DND-41 (cell line): ENCODE measurements at regions not wholly inside any gene's neighbourhood (a gene's known extent, or its start where the extent isn't known, plus 50 kb on each side); places are given as distances from the start of the nearest gene placed in this dataset.

Experiments
- ATAC-seq: fragments of 200-7000 bp; cut with Tn5 transposase; 3 replicates; pipeline ENCODE4 v1.9.1; 2021; ENCODE audit warnings: low read depth; ENCODE audit not compliant: insufficient read depth
- DNase-seq: peaks from one replicate; pipeline ENCODE4 v3.0.0-alpha.2; 2020
- H2AFZ ChIP-seq: 2 replicates; pipeline ENCODE4 v1.6.0; 2012; ENCODE audit warnings: low read depth, low read length
- H3K27ac ChIP-seq: 2 replicates; pipeline ENCODE4 v1.5.1; 2012; ENCODE audit warnings: low read length, inconsistent platforms
- H3K27me3 ChIP-seq: fragments of 200-600 bp; sonication (generic); 2 replicates; pipeline ENCODE4 v1.6.0; 2012; ENCODE audit warnings: low read length, mild to moderate bottlenecking, inconsistent platforms; ENCODE audit not compliant: insufficient read depth, poor library complexity
- H3K36me3 ChIP-seq: 2 replicates; pipeline ENCODE4 v1.5.1; 2012; ENCODE audit warnings: low read length, inconsistent platforms; ENCODE audit not compliant: insufficient read depth
- H3K4me1 ChIP-seq: 2 replicates; pipeline ENCODE4 v1.5.1; 2012; ENCODE audit warnings: mild to moderate bottlenecking, low read length; ENCODE audit not compliant: insufficient read depth
- H3K4me2 ChIP-seq: 2 replicates; pipeline ENCODE4 v1.6.0; 2012; ENCODE audit warnings: mild to moderate bottlenecking, moderate library complexity, low read length, inconsistent platforms; ENCODE audit not compliant: insufficient read depth
- H3K4me3 ChIP-seq, 2 experiments: fragments of 200-600 bp in 1 of 2; shearing (Covaris generic) in 1 of 2; 2 replicates each; pipeline ENCODE4 v1.5.1; 2012 to 2016; ENCODE audit warnings: inconsistent platforms in 2 of 2, low read length in 2 of 2, mild to moderate bottlenecking in 2 of 2, low read depth in 1 of 2, moderate library complexity in 1 of 2
- H3K79me2 ChIP-seq: 2 replicates; pipeline ENCODE4 v1.6.0; 2012; ENCODE audit warnings: low read length, inconsistent platforms; ENCODE audit not compliant: insufficient read depth
- H3K9ac ChIP-seq: 2 replicates; pipeline ENCODE4 v1.6.0; 2012; ENCODE audit warnings: low read depth, mild to moderate bottlenecking, inconsistent platforms, low read length, moderate library complexity
- H3K9me3 ChIP-seq: 2 replicates; pipeline ENCODE4 v1.5.1; 2012; ENCODE audit warnings: low read length, moderate library complexity, mild to moderate bottlenecking, inconsistent platforms; ENCODE audit not compliant: insufficient read depth, severe bottlenecking
- H4K20me1 ChIP-seq: 2 replicates; pipeline ENCODE4 v1.6.0; 2012; ENCODE audit warnings: low read length; ENCODE audit not compliant: insufficient read depth
- EZH2 ChIP-seq: IDR thresholded peaks from 3 replicates; pipeline ENCODE4 v1.6.1; 2012; ENCODE audit warnings: borderline replicate concordance, low read depth, mild to moderate bottlenecking, moderate library complexity, low read length, inconsistent platforms; ENCODE audit not compliant: severe bottlenecking
- TF ChIP-seq, protein P1 (sequence below): IDR thresholded peaks from 2 replicates; pipeline ENCODE4 v1.5.1; 2012; ENCODE audit warnings: borderline replicate concordance, low read length, moderate library complexity, mild to moderate bottlenecking; ENCODE audit not compliant: poor library complexity, severe bottlenecking; ENCODE audit errors: extremely low read depth

DNA sequence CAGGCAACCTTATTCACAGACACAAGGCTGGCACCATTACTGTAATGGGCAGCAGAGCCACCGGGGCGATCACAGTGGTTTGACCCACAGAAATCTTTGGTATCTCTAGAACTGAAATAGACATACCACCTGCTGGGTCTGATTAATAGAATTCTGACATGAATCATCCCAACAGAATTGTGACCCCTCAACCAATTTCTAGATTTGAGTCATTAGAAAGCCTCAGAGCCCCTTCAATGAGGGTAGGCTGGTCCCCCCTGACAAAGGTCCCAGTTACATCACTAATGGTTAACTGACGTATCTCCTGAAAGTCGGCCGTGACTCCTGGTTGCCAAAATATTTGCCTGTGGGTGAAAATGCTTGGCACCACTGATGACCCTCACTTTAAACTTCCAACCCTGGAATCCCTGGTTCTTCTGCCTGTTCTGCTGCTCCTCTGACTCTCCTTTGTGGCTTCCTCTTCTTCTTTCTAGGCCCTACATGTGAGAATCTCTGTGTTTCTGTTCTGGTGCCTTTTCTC lies 124.9 kb upstream of the ARID1B start:
- Histone ChIP-seq H3K4me3 (no peak overlapping the region), H4K20me1 (no peaks in the 10 kb centered on the region), H2AFZ (no peak overlapping the region), H3K27ac (no peak overlapping the region), H3K9ac (no peak overlapping the region), H3K27me3 (no peaks in the 10 kb centered on the region), H3K79me2 (no peaks in the 10 kb centered on the region), H3K4me2 (no peak overlapping the region), H3K9me3 (no peaks in the 10 kb centered on the region), H3K4me1 (no peaks in the 10 kb centered on the region), H3K36me3 (no peaks in the 10 kb centered on the region)
- DNase-seq (no peak), ATAC-seq (no peak)
- TF ChIP-seq, protein P1, sequence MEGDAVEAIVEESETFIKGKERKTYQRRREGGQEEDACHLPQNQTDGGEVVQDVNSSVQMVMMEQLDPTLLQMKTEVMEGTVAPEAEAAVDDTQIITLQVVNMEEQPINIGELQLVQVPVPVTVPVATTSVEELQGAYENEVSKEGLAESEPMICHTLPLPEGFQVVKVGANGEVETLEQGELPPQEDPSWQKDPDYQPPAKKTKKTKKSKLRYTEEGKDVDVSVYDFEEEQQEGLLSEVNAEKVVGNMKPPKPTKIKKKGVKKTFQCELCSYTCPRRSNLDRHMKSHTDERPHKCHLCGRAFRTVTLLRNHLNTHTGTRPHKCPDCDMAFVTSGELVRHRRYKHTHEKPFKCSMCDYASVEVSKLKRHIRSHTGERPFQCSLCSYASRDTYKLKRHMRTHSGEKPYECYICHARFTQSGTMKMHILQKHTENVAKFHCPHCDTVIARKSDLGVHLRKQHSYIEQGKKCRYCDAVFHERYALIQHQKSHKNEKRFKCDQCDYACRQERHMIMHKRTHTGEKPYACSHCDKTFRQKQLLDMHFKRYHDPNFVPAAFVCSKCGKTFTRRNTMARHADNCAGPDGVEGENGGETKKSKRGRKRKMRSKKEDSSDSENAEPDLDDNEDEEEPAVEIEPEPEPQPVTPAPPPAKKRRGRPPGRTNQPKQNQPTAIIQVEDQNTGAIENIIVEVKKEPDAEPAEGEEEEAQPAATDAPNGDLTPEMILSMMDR: no peak
- no peak for TF ChIP-seq EZH2

DNA sequence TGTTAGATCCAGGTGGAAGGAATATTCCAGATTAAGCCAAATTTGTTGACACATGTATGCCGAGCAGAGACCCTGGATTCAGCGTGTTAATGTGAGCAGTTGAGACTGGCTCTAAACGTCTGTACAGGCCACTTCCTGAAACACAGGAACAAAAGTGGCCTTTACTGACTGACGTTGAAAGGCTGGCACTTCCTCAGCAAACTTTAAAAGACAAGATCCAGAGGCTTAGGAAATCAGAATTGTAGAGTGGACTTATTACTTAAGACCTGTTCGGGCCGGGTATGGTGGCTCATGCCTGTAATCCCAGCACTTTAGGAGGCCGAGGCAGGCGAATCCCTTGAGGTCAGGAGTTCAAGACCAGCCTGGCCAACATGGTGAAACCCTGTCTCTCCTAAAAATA lies 125.7 kb upstream of the ARID1B start:
- DNase-seq (no peak), ATAC-seq (no peak)
- H3K9me3 ChIP-seq: no peaks in the 10 kb centered on the region
- H3K4me3 ChIP-seq: no peak overlapping the region
- H3K27me3 ChIP-seq: no peaks in the 10 kb centered on the region
- no peaks in the 10 kb centered on the region for H3K36me3 ChIP-seq
- H2AFZ ChIP-seq: no peak overlapping the region
- no peaks in the 10 kb centered on the region for H3K4me1 ChIP-seq
- TF ChIP-seq EZH2: no peak
- TF ChIP-seq, protein P1: no peak
- no peak overlapping the region for H3K27ac ChIP-seq
- H3K79me2 ChIP-seq: no peaks in the 10 kb centered on the region
- H3K9ac ChIP-seq: no peak overlapping the region
- H3K4me2 ChIP-seq: no peak overlapping the region
- no peaks in the 10 kb centered on the region for H4K20me1 ChIP-seq

DNA sequence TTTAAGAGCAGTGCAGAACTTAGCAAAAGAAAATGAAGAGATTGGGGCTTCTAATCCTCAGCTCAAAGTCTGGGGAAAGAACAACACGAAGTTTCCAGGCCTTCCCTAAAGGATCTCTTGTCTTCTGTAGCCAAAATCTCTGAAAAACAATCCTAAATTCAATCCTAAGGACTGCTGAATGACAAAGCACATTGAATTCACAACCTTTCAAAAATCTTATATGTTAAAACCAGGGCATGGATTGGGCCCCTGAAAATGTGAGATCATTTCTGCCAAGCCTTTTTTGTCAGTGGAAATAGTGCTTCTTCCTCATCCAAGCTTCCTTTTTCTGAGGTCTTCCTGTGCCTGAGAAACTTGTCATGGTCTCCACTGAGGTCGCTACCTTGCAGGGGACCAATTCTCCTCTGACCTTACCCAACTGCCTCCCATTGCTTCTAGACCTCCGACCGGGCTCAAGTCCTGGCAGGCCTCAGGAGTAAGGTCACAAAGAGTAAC lies 126.2 kb upstream of the ARID1B start:
- ATAC-seq (no peak), DNase-seq (no peak)
- Histone ChIP-seq H3K9me3 (no peaks in the 10 kb centered on the region), H3K36me3 (no peaks in the 10 kb centered on the region), H3K27me3 (no peaks in the 10 kb centered on the region), H3K79me2 (no peaks in the 10 kb centered on the region), H3K27ac (no peak overlapping the region), H3K4me3 (no peak overlapping the region), H3K9ac (no peak overlapping the region), H4K20me1 (no peaks in the 10 kb centered on the region), H3K4me2 (no peak overlapping the region), H3K4me1 (no peaks in the 10 kb centered on the region), H2AFZ (no peak overlapping the region)
- TF ChIP-seq EZH2: no peak
- TF ChIP-seq, protein P1: no peak
